ENCODE measurements at regions not wholly inside any gene's neighbourhood (a gene's known extent, or its start where the extent isn't known, plus 50 kb on each side); places are given as distances from the start of the nearest gene placed in this dataset.
"Not testable (repeated sequence)": the region's sequence is repeated elsewhere in the genome, so short reads cannot be mapped to it uniquely, and the experiment has no call there.

DNA sequence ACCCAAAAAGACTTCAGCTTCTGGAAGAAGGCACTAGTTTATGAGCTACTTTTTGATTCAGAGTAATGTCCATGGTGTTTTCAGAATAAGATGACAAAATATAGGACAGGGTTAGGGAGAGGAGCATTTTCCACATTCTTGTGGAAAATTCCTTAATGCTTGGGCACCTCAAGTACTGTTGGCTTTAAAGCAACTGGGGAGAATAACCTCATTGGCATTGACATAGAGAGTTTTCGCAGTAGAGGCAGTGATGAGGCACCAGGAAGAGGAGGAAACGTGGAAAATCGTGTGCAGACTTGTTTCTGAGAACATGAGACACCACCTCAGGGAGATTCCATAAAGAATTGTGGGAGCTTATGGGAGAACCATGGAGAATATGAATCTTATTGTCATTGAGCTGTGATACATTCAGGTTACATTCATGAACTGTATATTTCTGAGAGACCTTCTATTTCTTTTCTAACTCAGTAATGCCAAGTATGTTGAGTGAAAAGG lies 929.0 kb upstream of the NRXN1 start:
- DNase-seq = no peak

DNA sequence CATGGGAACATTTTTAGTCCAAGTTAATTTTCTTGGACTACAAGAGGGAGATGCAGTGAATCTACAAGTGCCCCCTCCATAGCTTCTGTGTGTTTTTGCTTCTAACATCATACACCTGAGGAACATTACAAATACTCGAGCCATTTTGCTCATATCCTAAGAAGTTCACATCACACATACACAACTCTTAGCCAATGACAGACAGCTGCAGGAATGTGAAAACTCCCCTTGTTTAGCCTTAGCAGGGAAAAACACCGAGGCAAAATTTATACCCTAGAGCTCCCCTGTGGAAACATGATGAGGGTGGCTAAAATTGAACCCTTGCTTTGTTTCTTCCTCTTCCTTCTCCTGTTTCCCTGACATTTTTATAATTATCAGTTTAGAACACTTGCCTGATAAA lies 928.3 kb upstream of the NRXN1 start:
- no peak for DNase-seq

DNA sequence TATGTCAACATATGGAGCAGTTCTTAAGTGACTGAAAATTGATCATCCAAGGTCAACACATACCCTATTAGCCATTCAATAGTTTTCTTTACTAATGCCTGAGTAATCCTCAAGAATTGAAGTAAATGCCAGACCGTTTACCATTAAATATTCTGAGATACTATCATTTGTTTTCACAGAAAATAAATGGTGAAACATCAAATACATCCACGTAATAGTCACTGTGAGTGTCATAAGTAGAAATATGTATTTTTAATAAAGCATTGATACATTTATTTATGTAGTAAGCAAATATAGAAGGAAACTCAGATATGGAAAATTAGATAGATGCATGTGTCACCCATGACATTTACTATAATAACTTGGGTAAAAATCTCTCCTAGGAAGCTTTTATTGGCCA lies 927.8 kb upstream of the NRXN1 start:
- DNase-seq = no peak

DNA sequence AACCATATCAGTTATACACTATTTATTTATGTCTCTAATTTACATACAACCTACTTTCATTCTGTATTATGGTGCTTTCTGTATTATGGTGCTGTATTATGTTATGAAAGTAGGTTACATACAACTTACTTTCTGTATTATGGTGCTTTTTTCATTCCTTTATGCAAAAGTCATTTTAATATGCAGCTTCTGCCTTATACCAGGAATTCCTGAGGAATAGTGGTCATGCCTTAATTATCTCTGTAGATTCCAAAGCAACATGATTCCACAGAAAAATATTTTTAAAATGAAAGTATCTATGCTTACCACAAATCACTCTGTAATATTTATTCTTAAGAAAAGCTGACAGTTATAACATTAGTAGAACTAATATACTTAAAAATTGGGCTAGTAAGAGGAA lies 922.0 kb upstream of the NRXN1 start:
- no peak for DNase-seq

DNA sequence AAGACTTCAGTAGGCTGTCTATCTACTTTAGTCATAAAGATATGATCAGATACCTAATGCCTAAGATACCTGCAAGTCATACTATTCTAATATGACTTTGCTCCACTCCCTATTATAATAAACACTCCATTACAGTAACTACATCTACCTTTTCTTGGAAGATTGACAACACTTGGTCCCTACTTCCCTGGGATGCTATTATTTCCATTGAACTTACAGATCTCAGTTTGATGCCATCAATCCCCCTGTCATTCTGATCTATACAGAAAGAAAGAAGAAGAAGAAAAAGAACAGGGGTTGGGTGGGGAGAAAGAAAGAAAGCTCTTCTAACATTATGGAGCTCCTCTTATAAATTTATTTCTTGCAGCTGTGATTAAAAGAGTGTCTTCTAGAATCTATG lies 889.1 kb upstream of the NRXN1 start:
- no peak for DNase-seq

DNA sequence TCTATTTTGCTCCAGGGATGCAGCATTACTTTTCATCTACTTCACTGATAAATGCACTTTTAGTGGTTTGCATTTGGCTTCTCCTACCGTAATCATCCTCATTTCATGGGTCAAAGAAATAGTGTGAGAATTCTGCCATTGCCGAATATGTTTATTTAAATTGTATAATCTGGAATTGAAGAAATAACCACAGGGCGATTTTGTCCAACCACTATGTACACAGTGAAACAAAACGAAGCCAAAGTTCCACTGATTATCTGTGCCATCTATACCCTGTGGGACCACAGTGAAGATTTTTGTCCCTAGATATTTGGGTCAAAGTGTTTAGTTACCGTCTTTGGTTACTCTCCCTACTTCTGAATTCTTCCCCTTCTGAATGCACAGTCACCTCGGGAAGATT lies 888.6 kb upstream of the NRXN1 start:
- no peak for DNase-seq

DNA sequence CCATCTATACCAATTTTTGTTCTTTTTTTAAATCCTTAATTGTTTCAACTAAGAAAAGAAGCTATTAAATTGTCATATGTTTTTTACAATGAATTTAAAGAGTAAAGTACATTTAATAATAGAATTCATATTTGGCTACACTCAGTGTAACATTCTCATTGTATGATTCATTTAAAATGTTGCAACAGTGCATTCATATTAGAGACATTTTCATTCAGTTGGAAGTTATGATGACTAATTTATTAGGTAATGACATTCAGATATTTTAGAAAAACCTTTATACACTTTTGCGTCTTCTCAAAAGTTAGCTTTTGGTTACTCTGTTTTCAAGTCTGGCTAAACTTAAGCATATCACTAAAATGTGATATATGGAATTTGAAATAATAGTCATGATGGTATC lies 887.5 kb upstream of the NRXN1 start:
- DNase-seq = no peak

DNA sequence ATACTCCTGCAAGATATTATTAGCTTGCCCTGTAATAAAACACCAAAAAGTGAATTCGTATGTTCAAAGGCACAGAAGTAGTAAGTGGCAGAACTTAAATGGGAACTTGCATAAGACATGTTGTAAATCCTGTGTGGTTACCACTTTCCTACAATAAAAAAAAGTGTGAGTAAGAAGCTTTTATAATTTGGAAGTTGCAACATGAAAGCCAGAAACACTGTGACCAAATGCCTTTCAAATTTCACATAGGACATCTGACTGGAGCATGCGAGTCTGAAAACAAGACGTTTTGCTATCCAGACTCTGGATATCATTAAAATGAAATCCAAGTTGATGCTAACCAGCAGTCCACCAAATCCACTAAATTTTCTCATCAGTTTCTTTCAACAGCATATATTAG lies 886.2 kb upstream of the NRXN1 start:
- no peak for DNase-seq

DNA sequence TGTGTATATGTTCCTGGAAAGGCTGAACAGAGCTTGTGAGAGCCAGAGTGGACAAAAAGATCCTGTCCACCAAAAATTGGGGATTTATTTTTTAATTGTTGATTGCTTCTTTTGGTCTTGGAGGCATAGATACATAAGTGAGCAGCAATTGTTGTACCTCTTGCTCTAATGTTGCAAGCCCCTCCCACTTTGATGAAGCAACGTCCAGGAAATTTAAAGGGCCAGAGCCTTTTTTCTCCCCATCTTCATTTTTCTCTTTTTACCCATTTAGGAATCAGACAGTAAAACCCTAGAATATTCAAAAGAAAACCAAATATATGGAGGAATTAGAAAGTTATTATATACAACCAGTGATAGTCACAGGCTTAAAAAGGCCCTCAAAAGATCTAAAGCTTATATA lies 871.8 kb upstream of the NRXN1 start:
- no peak for DNase-seq

DNA sequence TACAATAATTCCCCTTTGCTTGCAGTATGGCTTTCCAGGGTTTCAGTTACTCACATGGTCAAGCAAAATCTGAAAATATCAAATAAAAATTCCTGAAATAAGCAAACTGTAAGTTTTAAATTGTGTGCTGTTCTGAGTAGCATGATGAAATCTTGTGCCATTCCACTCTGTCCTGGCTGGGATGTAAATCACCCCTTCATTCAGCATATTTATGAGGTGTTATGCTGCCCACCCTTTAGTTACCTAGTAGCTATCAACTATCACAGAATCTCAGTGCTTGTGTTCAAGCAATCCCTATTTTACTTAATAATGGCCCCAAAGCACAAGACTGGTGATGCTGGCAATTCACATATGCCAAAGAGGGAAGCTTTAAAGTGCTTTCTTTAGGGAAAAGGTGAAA lies 867.7 kb upstream of the NRXN1 start:
- DNase-seq = no peak

DNA sequence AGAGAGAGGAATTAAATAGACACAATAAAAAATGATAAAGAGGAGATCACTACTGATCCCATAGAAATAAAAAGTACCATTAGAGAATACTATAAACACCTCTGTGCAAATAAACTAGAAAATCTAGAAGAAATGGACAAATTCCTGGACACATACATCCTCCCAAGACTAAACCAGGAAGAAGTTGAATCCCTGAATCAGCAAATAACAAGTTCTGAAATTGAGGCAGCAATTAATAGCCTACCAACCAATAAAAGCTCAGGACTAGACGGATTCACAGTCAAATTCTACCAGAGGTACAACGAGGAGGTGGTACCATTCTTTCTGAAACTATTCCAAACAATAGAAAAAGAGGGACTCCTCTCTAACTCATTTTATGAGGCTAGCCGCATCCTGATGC lies 862.7 kb upstream of the NRXN1 start:
- DNase-seq = not testable (repeated sequence)

DNA sequence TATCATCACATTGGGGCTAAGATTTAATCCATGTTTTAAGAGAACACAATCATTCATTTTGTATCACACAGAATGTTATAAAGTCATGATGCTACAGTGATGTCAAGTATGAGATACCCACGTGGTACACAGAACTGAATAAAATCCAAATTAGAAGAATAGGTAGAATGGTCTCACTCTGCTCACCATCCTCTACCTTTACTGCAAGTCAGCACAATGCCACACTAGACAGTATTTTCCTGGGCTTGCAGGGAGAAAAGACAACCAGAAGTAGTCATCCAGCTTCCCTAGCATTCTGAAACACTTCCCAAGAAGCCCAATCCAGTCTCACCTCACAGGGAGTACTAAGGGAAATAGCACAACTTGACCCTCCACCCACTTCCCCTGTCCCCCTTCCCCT lies 856.2 kb upstream of the NRXN1 start:
- no peak for DNase-seq

DNA sequence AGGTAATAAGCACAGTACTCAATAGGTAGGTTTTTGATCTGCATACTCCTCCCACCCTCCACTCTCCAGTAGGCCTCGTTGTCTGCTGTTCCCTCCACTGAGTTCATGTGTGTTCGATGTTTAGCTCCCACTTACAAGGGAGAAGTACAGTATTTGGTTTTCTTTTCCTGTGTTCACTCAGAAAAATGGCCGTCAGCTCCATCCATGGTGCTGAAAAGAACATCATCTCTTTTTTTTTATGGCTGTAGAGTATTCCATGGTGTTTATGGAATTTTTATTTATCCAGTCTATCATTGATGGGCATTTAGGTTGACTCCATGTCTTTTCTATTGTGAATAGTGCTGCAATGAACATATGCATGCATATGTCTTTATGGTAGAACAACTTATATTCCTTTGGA lies 849.7 kb upstream of the NRXN1 start:
- DNase-seq = no peak

DNA sequence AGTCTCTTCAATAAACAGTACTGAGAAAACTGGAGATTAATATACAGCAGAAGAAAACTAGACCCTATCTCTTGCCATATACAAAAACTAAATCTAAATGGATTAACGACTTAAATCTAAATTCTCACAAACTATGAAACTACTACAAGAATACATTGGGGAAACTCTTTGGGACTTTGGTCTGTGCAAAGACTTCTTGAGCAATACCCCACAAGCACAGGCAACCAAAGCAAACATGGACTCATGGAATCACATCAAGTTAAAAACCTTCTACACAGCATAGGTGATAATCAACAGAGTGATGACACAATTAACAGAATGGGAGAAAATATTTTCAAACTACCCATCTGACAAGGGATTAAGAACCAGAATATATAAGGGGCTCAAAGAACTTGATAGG lies 848.2 kb upstream of the NRXN1 start:
- DNase-seq = no peak

DNA sequence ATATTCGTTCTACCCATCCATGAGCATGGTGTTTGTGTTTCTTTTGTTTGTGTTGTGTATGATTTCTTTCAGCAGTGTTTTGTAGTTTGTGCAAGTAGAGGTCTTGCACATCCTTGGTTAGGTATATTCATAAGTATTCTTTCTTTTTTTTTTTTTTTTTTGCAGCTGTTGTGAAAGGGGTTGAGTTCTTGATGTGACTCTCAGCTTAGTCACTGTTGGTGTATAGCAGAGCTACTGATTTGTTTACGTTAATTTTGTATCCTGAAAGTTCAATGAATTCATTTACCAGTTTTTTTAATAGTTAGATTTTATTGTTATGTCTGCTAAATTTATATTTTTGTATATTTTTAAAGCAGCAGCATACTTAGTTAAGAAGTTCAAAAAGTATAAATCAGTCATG lies 834.4 kb upstream of the NRXN1 start:
- no peak for DNase-seq

DNA sequence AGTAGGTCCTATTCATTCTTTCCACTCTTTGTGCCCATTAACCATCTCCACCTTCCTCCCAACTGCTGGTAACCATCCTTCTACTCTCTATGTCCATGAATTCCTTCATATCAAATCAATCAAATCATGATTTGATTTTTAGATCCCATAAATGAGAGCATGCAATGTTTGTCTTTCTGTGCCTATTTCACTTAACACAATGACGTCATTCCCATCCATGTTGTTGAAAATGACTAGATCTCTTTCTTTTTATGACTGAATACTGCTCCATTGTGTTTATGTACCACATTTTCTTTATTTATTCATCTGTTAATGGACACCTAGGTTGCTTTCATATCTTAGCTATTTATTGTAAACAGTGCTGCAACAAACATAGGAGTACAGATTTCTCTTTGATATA lies 827.3 kb upstream of the NRXN1 start:
- DNase-seq = no peak

DNA sequence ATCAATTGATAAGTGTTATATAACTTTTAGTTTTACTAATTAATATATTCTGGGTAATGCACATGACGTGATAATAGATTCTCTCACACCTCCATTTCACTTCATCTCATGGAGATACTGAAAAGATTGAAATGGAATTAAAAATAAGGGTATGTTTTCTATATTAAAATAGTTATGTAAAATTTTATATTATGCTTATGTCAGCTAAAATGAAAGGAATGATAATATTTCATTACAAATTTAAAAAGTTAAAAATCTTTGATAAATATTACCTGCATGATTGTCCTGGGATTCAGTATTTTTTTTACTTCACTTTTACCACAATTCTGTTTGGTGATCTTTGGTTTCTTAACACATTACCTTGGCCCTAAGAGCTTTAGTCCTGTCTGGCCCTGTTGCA lies 823.8 kb upstream of the NRXN1 start:
- no peak for DNase-seq

DNA sequence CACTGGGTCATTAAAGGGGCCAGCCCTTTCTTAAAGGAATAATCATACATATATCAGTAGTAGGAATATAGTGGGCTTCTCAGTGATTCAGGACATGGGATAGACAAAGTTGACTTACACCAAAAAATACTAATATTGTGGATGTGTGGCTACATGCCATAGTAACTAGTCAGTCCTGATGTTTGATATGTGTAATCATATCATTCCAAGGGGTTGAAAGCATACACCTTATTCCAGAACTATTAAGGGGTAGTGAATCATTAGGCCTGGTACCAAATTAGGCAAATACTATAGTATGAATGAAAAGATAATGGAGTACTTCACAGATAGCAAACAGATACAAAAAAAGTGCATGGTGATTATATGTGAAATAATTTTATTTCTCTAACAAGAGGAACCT lies 814.9 kb upstream of the NRXN1 start:
- no peak for DNase-seq

DNA sequence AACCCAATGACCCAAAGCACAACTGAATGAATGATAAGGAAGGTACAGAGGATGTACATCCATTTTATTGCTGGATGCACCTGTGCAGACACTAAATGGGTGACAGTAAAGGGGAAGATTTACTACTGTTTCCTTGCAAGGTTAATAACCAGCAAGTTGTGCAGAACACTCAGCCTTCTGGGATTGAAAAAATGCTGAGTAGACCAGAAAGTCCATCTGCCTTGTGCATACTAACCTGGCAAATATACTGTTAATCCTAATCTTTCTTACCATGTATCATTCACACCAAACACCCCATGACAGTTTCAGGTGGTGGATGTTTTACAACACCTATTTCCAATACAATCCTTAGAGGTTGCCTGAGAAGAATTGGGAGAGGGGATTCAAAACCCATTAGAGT lies 814.1 kb upstream of the NRXN1 start:
- no peak for DNase-seq

DNA sequence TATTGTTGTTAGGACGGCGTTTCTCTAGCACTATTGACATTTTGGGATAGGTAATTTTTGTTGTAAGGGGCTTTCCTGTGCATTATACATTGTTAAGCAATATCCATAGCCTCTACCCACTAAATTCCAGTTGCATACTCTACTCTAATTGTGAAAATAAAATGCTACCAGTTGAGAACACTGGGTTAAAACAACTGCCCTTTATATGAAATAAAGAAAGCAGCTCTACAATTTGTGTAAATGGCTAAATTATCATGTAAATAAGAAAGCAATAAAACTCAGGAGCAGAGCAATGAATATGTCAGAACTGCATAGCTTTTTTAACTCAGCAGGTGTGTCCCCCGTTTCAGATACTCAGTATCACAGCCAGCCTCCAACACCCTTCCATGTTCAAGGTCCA lies 812.7 kb upstream of the NRXN1 start:
- no peak for DNase-seq

DNA sequence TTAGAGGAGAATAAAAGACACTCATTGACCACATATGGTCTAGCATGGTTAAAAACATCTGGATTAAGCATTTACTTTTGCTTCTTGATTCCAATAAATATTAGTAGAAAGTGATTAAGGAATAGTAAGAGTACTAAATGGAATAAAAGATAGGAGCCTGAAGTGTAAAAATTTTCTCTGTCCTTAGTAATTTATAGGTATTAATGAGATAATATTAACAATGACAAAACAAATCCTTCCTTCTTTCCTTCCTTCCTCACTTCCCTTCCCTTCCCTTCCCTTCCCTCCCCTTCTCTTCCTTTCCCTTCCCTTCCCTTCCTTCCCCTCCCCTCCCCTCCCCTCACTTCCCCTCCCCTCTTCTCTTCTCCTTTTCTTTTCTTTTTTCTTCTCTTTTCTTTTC lies 797.5 kb upstream of the NRXN1 start:
- DNase-seq = no peak

DNA sequence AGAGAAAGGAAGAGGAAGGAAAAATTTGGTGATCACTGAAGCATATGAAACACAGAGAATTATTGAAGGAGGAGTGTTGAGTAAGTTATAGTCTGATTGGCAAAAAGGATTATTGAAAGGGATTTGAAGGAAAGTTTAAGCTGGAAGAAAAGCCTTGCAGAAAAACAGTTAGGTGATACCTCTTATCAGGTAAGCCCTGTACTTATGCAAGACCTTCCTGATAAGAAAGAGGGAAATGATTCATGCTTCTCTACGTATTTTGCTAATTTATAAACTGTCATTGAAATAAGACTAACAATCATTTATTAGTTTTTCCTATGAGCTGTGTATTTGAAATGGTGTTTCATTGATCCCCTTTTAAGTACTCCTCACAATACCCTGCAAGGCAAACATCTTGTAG lies 793.9 kb upstream of the NRXN1 start:
- no peak for DNase-seq

DNA sequence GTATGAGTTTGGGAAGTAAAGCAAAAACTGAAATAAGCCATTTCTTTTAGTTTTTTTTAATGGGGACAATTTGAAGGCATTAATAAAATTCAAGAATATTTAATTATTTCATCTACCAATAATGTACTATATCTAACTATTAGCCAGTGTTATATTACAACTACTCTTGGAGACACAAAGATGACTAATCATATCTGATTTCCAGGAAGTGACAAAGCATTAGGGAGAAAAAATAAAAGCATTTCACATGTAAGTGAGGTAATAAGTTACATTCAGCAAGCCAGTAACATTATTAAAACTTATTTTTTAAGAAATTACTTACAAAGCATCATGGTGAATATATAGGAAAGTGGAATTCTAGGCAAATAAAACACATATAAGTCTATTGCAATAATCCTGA lies 781.3 kb upstream of the NRXN1 start:
- DNase-seq = no peak

DNA sequence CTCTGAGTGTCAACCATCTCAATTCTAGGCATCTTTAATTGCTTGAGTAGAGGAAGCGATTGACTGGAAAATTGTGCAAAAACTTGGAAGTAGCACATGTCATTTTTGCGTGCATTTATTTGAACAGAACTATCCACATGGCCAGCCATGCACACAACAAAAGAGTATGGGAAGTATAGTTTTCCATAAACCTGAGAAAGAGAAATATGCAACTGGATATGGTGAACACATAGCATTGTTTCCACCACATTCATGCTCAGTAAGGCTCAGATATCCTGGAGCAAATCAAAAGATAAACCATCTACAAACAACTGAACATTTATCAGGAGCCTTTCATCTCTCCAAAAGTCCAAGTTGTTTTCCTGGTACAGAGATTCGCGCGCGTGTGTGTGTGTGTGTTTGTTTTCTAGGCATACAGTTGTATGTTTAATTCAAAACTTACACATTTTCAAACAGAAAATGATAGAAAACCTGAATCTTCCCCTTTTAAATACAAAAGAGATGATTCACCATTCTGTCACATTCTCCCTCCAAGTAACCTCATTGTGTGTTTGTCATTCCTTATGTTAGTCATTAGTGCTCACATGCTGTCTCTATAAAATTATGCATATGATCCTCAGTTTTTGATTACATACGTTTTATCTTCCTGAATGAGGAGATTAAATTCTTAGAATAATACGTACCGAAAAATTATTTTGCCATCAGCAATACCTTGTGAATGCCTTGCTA lies 780.4 kb upstream of the NRXN1 start:
- DNase-seq = no peak

DNA sequence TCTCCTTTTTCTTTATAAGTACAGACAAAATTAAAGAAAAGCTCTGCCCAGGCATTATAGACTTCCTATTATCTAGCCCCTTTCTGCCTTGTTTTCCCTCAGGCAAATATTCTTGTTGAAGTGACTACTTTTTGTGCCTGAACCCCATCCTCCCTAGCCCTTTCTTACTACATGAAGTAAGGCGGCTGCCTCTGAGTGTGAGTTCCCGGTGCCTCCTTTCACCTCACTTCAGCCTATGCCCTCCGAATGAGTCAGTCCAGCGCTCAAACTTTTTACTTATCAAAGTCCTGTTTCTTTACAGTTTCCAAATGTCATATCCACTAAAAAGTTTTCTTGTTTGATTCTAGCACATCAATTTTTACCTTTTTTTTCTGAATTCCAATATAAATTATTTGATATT lies 778.3 kb upstream of the NRXN1 start:
- no peak for DNase-seq

DNA sequence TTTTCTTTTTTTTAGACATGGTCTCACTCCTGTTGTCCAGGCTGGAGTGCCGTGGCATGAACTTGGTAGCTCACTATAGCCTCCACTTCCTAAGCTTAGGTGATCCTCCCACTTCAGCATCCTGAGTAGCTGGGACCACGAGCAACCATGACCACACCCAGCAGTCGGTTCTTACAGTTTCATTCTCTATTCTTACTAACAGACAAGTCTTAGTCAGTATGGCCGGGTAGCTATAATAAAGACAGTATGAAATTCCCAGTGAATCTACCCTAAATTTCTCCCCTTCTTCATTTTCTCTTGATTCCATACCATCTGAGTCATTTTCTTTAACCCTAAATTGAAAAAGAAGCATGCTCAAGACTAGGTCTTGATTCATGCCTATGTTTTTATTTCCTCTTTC lies 775.3 kb upstream of the NRXN1 start:
- no peak for DNase-seq
